NB4 (cell line): ENCODE measurements at regions not wholly inside any gene's neighbourhood (a gene's known extent, or its start where the extent isn't known, plus 50 kb on each side); places are given as distances from the start of the nearest gene placed in this dataset.

Source experiments
- DNase-seq: peaks from one replicate; pipeline ENCODE4 v3.0.0; 2010; ENCODE audit warnings: low read depth
- H3K4me3 ChIP-seq: one replicate; pipeline ENCODE4 v1.5.1; 2011; ENCODE audit warnings: mild to moderate bottlenecking, low read depth, low read length, moderate library complexity
- MYC ChIP-seq: IDR thresholded peaks from 2 replicates; pipeline ENCODE4 v1.6.1; 2011; ENCODE audit warnings: low read depth, low read length
- POLR2A ChIP-seq: IDR thresholded peaks from 2 replicates; pipeline ENCODE4 v1.6.1; 2011; ENCODE audit warnings: mild to moderate bottlenecking; ENCODE audit not compliant: insufficient read length; ENCODE audit errors: extremely low read depth
- TF ChIP-seq, protein P1 (sequence below): IDR thresholded peaks from 2 replicates; pipeline ENCODE4 v1.6.1; 2011; ENCODE audit warnings: low read depth, low read length
- TF ChIP-seq, protein P2 (sequence below): IDR thresholded peaks from one replicate; pipeline ENCODE4 v1.5.1; 2012; ENCODE audit warnings: low read depth, low read length

DNA sequence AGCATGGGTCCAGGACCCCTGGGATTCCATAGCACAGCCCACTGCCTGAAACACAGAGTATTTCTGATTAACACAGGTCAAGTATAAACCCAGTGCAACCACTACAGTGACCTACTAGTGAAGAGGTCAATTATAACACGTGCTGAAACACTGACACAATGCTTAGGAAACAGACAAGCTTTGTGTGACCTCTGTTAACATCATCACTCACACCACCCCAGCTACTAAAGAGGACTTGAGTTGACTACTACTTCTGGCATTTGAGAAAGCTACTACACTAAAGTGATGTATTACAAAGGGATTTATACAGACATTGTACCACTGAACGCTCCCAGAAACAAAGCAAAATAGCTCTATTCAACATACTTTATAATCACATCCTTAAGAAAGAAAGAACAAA is 1935.9 kb upstream of the PCDH20 start:
- no peak for DNase-seq
- TF ChIP-seq, protein P1, sequence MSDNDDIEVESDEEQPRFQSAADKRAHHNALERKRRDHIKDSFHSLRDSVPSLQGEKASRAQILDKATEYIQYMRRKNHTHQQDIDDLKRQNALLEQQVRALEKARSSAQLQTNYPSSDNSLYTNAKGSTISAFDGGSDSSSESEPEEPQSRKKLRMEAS: no peak
- no peak for TF ChIP-seq POLR2A
- TF ChIP-seq MYC: no peak
- H3K4me3 ChIP-seq: no peak overlapping the region

DNA sequence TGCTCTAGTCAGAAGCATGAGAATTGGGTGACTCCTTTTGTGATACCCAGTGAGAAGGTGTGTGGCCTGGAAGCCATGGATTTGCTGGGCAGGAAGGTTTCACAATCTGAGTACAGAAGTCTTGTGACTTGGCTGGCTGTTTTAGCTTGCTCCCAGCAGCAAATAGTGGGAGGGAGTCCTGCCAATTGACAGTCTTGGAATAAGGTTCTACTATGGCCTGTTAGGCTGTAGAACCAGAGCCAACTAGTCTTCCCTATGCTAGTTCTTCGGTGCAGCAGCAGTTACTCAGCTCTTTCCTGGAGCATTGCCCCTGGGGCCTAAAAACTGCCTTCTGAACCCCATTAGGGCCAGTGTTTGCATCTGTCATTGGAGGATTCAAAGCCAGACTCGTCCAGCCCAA is 1935.4 kb upstream of the PCDH20 start:
- H3K4me3 ChIP-seq: no peak overlapping the region
- TF ChIP-seq, protein P2, sequence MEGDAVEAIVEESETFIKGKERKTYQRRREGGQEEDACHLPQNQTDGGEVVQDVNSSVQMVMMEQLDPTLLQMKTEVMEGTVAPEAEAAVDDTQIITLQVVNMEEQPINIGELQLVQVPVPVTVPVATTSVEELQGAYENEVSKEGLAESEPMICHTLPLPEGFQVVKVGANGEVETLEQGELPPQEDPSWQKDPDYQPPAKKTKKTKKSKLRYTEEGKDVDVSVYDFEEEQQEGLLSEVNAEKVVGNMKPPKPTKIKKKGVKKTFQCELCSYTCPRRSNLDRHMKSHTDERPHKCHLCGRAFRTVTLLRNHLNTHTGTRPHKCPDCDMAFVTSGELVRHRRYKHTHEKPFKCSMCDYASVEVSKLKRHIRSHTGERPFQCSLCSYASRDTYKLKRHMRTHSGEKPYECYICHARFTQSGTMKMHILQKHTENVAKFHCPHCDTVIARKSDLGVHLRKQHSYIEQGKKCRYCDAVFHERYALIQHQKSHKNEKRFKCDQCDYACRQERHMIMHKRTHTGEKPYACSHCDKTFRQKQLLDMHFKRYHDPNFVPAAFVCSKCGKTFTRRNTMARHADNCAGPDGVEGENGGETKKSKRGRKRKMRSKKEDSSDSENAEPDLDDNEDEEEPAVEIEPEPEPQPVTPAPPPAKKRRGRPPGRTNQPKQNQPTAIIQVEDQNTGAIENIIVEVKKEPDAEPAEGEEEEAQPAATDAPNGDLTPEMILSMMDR: no peak
- no peak for TF ChIP-seq MYC
- TF ChIP-seq POLR2A: no peak
- TF ChIP-seq, protein P1: no peak
- no peak for DNase-seq

DNA sequence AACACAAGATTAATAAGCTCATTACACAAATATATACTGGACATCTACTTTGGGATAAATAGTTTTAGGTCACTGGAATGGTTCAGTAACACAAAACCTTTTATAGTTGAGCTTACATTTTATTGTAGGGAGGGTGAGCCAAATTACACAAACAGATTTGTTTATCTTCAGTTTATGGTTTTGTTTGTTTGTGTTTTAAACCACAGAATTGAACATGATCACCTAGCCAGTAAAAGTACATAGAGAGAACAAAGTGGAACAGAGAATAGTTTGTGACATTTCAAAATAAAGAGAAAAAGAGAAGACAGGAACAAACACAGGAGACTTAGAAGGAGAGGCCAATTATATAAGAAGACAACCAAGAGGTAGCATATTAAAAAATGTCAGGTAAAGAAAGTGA is 1930.2 kb upstream of the PCDH20 start:
- no peak for DNase-seq
- no peak overlapping the region for H3K4me3 ChIP-seq
- TF ChIP-seq, protein P1: no peak
- TF ChIP-seq MYC (no peak), POLR2A (no peak)
- TF ChIP-seq, protein P2: no peak

DNA sequence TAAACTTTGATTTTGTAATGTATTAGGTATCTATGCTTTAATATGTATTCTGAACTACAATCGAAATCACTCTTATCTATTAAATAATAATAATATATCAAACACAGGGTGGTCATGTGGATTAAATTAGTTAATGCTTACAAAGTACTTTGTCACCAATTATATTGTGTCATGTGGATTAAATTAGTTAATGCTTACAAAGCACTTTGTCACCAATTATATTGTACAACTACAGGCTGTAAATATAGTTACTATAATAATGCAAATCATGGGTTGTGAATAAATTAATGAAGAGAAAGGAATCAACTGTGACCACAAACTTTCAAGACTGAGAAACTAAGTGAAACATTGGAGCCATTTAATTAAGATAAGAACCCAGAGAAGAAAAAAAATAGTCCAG is 1929.1 kb upstream of the PCDH20 start:
- no peak overlapping the region for H3K4me3 ChIP-seq
- DNase-seq: no peak
- TF ChIP-seq POLR2A (no peak), MYC (no peak)
- TF ChIP-seq, protein P1: no peak
- TF ChIP-seq, protein P2: no peak

DNA sequence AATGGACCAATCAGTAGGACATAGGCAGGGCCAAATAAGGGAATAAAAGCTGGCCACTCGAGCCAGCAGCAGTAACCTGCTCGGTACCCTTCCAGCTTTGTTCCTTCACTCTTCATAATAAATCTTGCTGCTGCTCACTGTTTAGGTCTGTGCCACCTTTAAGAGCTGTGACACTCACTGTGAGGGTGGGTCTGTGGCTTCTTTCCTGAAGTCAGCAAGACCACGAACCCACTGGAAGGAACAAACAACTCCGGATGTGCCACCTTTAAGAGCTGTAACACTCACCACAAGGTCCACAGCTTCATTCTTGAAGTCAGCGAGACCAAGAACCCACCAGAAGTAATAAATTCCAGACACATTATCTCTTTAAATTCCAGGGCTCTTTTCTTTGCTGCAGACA is 1922.3 kb upstream of the PCDH20 start:
- no peak overlapping the region for H3K4me3 ChIP-seq
- no peak for TF ChIP-seq MYC
- no peak for TF ChIP-seq POLR2A
- TF ChIP-seq, protein P1: no peak
- TF ChIP-seq, protein P2: no peak
- no peak for DNase-seq

DNA sequence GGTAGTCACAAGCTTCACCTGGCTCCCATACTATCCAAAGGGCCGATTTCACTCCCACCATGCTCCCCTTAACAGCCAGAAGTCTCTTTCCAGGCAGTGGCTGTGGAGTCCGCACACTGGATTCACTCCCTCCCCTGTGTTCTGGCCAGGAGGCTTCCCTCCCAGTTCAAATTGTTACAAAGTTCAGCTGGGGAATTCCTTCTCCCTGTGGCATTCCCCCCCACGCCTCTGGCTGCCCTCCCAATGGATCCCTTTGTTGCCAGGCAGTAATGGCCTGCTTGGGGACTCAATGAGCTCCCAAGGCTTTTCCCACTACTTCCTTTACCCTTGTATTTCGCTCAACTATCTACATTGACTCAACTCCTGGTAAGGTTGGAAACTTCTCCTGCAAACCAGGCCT is 1921.4 kb upstream of the PCDH20 start:
- TF ChIP-seq, protein P1: no peak
- TF ChIP-seq, protein P2: no peak
- TF ChIP-seq POLR2A (no peak), MYC (no peak)
- DNase-seq: no peak
- H3K4me3 ChIP-seq: no peak overlapping the region
